SK-N-SH (cell line): ENCODE measurements at regions not wholly inside any gene's neighbourhood (a gene's known extent, or its start where the extent isn't known, plus 50 kb on each side); places are given as distances from the start of the nearest gene placed in this dataset.

Experiments
- CTCF ChIP-seq: fragments of 200-600 bp; sonication (generic); IDR thresholded peaks from 2 replicates; pipeline ENCODE4 v1.6.1; 2017; ENCODE audit warnings: antibody characterized with exemption, mild to moderate bottlenecking, moderate library complexity
- EP300 ChIP-seq, 2 experiments: IDR thresholded peaks; 2 replicates each; pipeline versions ENCODE4 v1.4.0 to v1.6.1; 2012; ENCODE audit warnings: borderline replicate concordance in 1 of 2, low read depth in 1 of 2, low read length in 1 of 2
- EZH2phosphoT487 ChIP-seq: fragments of 200-600 bp; sonication (generic); IDR thresholded peaks from 2 replicates; pipeline ENCODE4 v1.6.1; 2017; ENCODE audit warnings: low read depth, mixed run types, mild to moderate bottlenecking, antibody characterized with exemption, moderate library complexity, borderline replicate concordance
- FOXJ3 ChIP-seq: sonication (generic); formaldehyde crosslinking; IDR thresholded peaks from 2 replicates; pipeline ENCODE4 v1.5.1; 2020; ENCODE audit warnings: mild to moderate bottlenecking, missing genetic modification reagents
- MAX ChIP-seq: IDR thresholded peaks from 2 replicates; pipeline ENCODE4 v1.4.0; 2012; ENCODE audit warnings: low read depth
- MXI1 ChIP-seq: IDR thresholded peaks from 2 replicates; pipeline ENCODE4 v1.6.1; 2012; ENCODE audit warnings: mild to moderate bottlenecking, low read depth, low read length, improper control_type of control experiment
- POLR2AphosphoS5 ChIP-seq: IDR thresholded peaks from 2 replicates; pipeline ENCODE4 v1.6.1; 2012; ENCODE audit warnings: low read depth, low read length
- REST ChIP-seq: IDR thresholded peaks from 2 replicates; pipeline ENCODE4 v1.6.1; 2012; ENCODE audit warnings: mild to moderate bottlenecking, low read depth, low read length, moderate library complexity
- RFX5 ChIP-seq: IDR thresholded peaks from 2 replicates; pipeline ENCODE4 v1.6.1; 2012; ENCODE audit warnings: mild to moderate bottlenecking, improper control_type of control experiment, low read length
- RXRA ChIP-seq: IDR thresholded peaks from 2 replicates; pipeline ENCODE4 v1.4.0; 2012; ENCODE audit warnings: low read depth, mild to moderate bottlenecking, borderline replicate concordance
- SIN3A ChIP-seq: IDR thresholded peaks from 2 replicates; pipeline ENCODE4 v1.6.1; 2012; ENCODE audit warnings: low read depth, mild to moderate bottlenecking, low read length, moderate library complexity, borderline replicate concordance
- TAF1 ChIP-seq: IDR thresholded peaks from 2 replicates; pipeline ENCODE4 v1.6.1; 2012; ENCODE audit warnings: low read depth, mild to moderate bottlenecking, low read length, moderate library complexity, borderline replicate concordance
- TCF12 ChIP-seq: IDR thresholded peaks from 2 replicates; pipeline ENCODE4 v1.4.0; 2012
- USF1 ChIP-seq: IDR thresholded peaks from 2 replicates; pipeline ENCODE4 v1.4.0; 2012; ENCODE audit warnings: low read depth, borderline replicate concordance

GRCh38 chr16:7980133-7980483 is 610.2 kb downstream of the TMEM114 start:
- TF ChIP-seq EZH2phosphoT487, result no peak
- no peak for TF ChIP-seq EP300 (IDR thresholded peaks at IDR 0.05; ENCODE audit: borderline replicate concordance in 1 of 2, low read depth in 1 of 2, low read length in 1 of 2)
- no peak for TF ChIP-seq RXRA
- no peak for TF ChIP-seq CTCF
- no peak for TF ChIP-seq SIN3A
- no peak for TF ChIP-seq TAF1
- TF ChIP-seq MAX, result no peak
- no peak for TF ChIP-seq FOXJ3 (CRISPR knock-in tag)
- no peak for TF ChIP-seq TCF12
- TF ChIP-seq USF1, result no peak
- TF ChIP-seq MXI1, result no peak
- no peak for TF ChIP-seq RFX5
- TF ChIP-seq POLR2AphosphoS5, result no peak
- no peak for TF ChIP-seq REST
